Effector memory CD4-positive, alpha-beta T cell (primary cell): ENCODE measurements at regions not wholly inside any gene's neighbourhood (a gene's known extent, or its start where the extent isn't known, plus 50 kb on each side); places are given as distances from the start of the nearest gene placed in this dataset.
"Not testable (repeated sequence)": the region's sequence is repeated elsewhere in the genome, so short reads cannot be mapped to it uniquely, and the experiment has no call there.

Experiments
- DNase-seq, 3 donors: peaks; one replicate each; pipeline ENCODE4 v3.0.0-alpha.2; 2020
- H3K27ac ChIP-seq: 2 replicates; pipeline ENCODE4 v1.7.0; 2013; ENCODE audit warnings: mild to moderate bottlenecking, low read length, moderate library complexity; ENCODE audit not compliant: insufficient read depth, poor library complexity, severe bottlenecking
- H3K27me3 ChIP-seq: replicated peaks from 2 replicates; pipeline ENCODE4 v1.7.0; 2013; ENCODE audit warnings: mild to moderate bottlenecking, low read length; ENCODE audit not compliant: insufficient read depth, control insufficient read depth, poor library complexity, severe bottlenecking
- H3K36me3 ChIP-seq: 2 replicates; pipeline ENCODE4 v1.7.0; 2013; ENCODE audit warnings: mild to moderate bottlenecking, low read length, moderate library complexity; ENCODE audit not compliant: control insufficient read depth, insufficient read depth
- H3K4me1 ChIP-seq: 2 replicates; pipeline ENCODE4 v1.7.0; 2013; ENCODE audit warnings: low read length, mild to moderate bottlenecking; ENCODE audit not compliant: control insufficient read depth, insufficient read depth, poor library complexity, severe bottlenecking
- H3K4me3 ChIP-seq: 2 replicates; pipeline ENCODE4 v1.7.0; 2013; ENCODE audit warnings: low read length, low read depth, mild to moderate bottlenecking; ENCODE audit not compliant: insufficient read depth, poor library complexity, severe bottlenecking
- H3K9me3 ChIP-seq: 2 replicates; pipeline ENCODE4 v1.7.0; 2013; ENCODE audit warnings: mild to moderate bottlenecking, low read length, moderate library complexity; ENCODE audit not compliant: control insufficient read depth

GRCh38 chr12:60213272-60213671, 617.4 kb downstream of the SLC16A7 start:
- not testable (repeated sequence) for H3K9me3 ChIP-seq, H3K36me3 ChIP-seq, H3K4me1 ChIP-seq, H3K27me3 ChIP-seq, DNase-seq, H3K27ac ChIP-seq, H3K4me3 ChIP-seq

GRCh38 chr12:60216226-60216625, 620.4 kb downstream of the SLC16A7 start:
- H3K4me1 ChIP-seq: no peaks in the 10 kb centered on the region
- no peaks in the 10 kb centered on the region for H3K36me3 ChIP-seq
- H3K27ac ChIP-seq: no peak overlapping the region
- no peak for DNase-seq
- H3K27me3 ChIP-seq: no peaks in the 10 kb centered on the region
- H3K9me3 ChIP-seq: no peaks in the 10 kb centered on the region
- no peak overlapping the region for H3K4me3 ChIP-seq

- H3K9me3 ChIP-seq: no peaks in the 10 kb centered on the region
- H3K36me3 ChIP-seq: no peaks in the 10 kb centered on the region
- no peaks in the 10 kb centered on the region for H3K4me1 ChIP-seq
- H3K27me3 ChIP-seq: no peaks in the 10 kb centered on the region
- no peak overlapping the region for H3K27ac ChIP-seq
- DNase-seq: no peak
- no peak overlapping the region for H3K4me3 ChIP-seq
These were observed 627.4 kb downstream of the SLC16A7 start for GRCh38 chr12:60223242-60223641.

GRCh38 chr12:60225216-60226000, 629.6 kb downstream of the SLC16A7 start:
- no peaks in the 10 kb centered on the region for H3K27me3 ChIP-seq

GRCh38 chr12:60227916-60228315, 632.1 kb downstream of the SLC16A7 start:
- Histone ChIP-seq H3K27me3 (no peaks in the 10 kb centered on the region), H3K4me1 (no peaks in the 10 kb centered on the region), H3K4me3 (no peak overlapping the region), H3K36me3 (no peaks in the 10 kb centered on the region), H3K27ac (no peak overlapping the region), H3K9me3 (no peaks in the 10 kb centered on the region)
- no peak for DNase-seq

More at GRCh38 chr12:60225216-60226000, 629.6 kb downstream of the SLC16A7 start:
- no peak for DNase-seq
- Histone ChIP-seq H3K4me1 (no peaks in the 10 kb centered on the region), H3K4me3 (no peak overlapping the region), H3K36me3 (no peaks in the 10 kb centered on the region), H3K9me3 (no peaks in the 10 kb centered on the region), H3K27ac (no peak overlapping the region)

- DNase-seq: no peak
- H3K36me3 ChIP-seq: no peaks in the 10 kb centered on the region
- H3K4me3 ChIP-seq: no peak overlapping the region
- H3K4me1 ChIP-seq: no peaks in the 10 kb centered on the region
- no peaks in the 10 kb centered on the region for H3K9me3 ChIP-seq
- no peak overlapping the region for H3K27ac ChIP-seq
- no peaks in the 10 kb centered on the region for H3K27me3 ChIP-seq
These were observed 634.2 kb downstream of the SLC16A7 start for GRCh38 chr12:60230056-60230455.

- Histone ChIP-seq H3K4me1 (no peaks in the 10 kb centered on the region), H3K27ac (no peak overlapping the region), H3K4me3 (no peak overlapping the region), H3K36me3 (no peaks in the 10 kb centered on the region), H3K9me3 (no peaks in the 10 kb centered on the region), H3K27me3 (no peaks in the 10 kb centered on the region)
- no peak for DNase-seq
These were observed 635.5 kb downstream of the SLC16A7 start for GRCh38 chr12:60231303-60231702.

- Histone ChIP-seq H3K4me3 (no peak overlapping the region), H3K36me3 (no peaks in the 10 kb centered on the region), H3K27me3 (no peaks in the 10 kb centered on the region), H3K27ac (no peak overlapping the region), H3K4me1 (no peaks in the 10 kb centered on the region), H3K9me3 (no peaks in the 10 kb centered on the region)
- DNase-seq: no peak
These were observed 636.4 kb downstream of the SLC16A7 start for GRCh38 chr12:60231976-60232907.

- DNase-seq, H3K4me3 ChIP-seq, H3K36me3 ChIP-seq, H3K9me3 ChIP-seq, H3K27ac ChIP-seq, H3K27me3 ChIP-seq, H3K4me1 ChIP-seq: not testable (repeated sequence)
These were observed 638.9 kb downstream of the SLC16A7 start for GRCh38 chr12:60234611-60235195.

GRCh38 chr12:60235261-60235660, 639.4 kb downstream of the SLC16A7 start:
- Histone ChIP-seq H3K27ac (no peak overlapping the region), H3K4me3 (no peak overlapping the region), H3K36me3 (no peaks in the 10 kb centered on the region), H3K27me3 (no peaks in the 10 kb centered on the region), H3K4me1 (no peaks in the 10 kb centered on the region), H3K9me3 (no peaks in the 10 kb centered on the region)
- DNase-seq: no peak
